Nephron (organoid): ENCODE measurements at regions not wholly inside any gene's neighbourhood (a gene's known extent, or its start where the extent isn't known, plus 50 kb on each side); places are given as distances from the start of the nearest gene placed in this dataset.
"Not testable (repeated sequence)": the region's sequence is repeated elsewhere in the genome, so short reads cannot be mapped to it uniquely, and the experiment has no call there.

Source experiments
- H3K27ac Mint-ChIP-seq, 3 experiments: 2 replicates each; pipeline ENCODE4 v1.8.0; 2020; ENCODE audit warnings: mixed read lengths in 3 of 3, mild to moderate bottlenecking in 2 of 3, moderate library complexity in 1 of 3
- H3K27me3 Mint-ChIP-seq: 2 replicates; pipeline ENCODE4 v1.8.0; 2021; ENCODE audit warnings: low read depth, mild to moderate bottlenecking, moderate library complexity, mixed read lengths
- H3K36me3 Mint-ChIP-seq: 2 replicates; pipeline ENCODE4 v1.8.0; 2020; ENCODE audit warnings: low read depth, mixed read lengths
- H3K4me1 Mint-ChIP-seq: 2 replicates; pipeline ENCODE4 v1.8.0; 2020; ENCODE audit warnings: mixed read lengths
- H3K4me3 Mint-ChIP-seq, 3 experiments: 2 replicates each; pipeline ENCODE4 v1.8.0; 2020; ENCODE audit warnings: mild to moderate bottlenecking in 3 of 3, mixed read lengths in 3 of 3, moderate library complexity in 2 of 3
- H3K9me3 Mint-ChIP-seq: 2 replicates; pipeline ENCODE4 v1.8.0; 2020; ENCODE audit warnings: mixed read lengths
- TF ChIP-seq, protein P1 (sequence below), 3 experiments: fragments of 200-600 bp; sonication (generic); IDR thresholded peaks; one replicate each; pipeline ENCODE4 v1.5.0; 2021; ENCODE audit warnings: antibody characterized with exemption in 3 of 3; ENCODE audit not compliant: unreplicated experiment in 3 of 3

DNA sequence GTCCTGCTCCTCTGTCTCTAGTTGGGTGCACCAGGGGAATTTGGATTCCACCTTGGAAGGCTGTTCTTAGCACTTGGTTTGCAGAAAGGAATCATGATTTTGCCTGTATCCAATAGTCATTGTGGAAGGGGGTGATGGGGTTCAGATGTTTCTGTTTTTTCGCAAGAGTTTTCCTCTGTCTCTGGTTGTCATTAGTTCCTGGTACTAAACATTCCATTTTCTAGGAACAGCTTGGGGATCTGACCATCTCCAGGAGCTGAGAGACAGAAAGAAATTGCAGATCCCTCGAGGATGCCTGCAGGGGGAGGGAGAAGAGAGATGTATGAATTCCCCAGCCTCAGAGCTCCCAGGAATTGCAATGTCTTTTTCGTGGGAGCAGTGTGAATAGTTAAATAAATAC lies 70.9 kb downstream of the CYTL1 start:
- no peaks in the 10 kb centered on the region for H3K4me1 Mint-ChIP-seq
- H3K9me3 Mint-ChIP-seq = peaks cover 4% of the 10 kb centered on the region
- H3K27ac Mint-ChIP-seq = no peak overlapping the region
- no peaks in the 10 kb centered on the region for H3K36me3 Mint-ChIP-seq
- TF ChIP-seq, protein P1, sequence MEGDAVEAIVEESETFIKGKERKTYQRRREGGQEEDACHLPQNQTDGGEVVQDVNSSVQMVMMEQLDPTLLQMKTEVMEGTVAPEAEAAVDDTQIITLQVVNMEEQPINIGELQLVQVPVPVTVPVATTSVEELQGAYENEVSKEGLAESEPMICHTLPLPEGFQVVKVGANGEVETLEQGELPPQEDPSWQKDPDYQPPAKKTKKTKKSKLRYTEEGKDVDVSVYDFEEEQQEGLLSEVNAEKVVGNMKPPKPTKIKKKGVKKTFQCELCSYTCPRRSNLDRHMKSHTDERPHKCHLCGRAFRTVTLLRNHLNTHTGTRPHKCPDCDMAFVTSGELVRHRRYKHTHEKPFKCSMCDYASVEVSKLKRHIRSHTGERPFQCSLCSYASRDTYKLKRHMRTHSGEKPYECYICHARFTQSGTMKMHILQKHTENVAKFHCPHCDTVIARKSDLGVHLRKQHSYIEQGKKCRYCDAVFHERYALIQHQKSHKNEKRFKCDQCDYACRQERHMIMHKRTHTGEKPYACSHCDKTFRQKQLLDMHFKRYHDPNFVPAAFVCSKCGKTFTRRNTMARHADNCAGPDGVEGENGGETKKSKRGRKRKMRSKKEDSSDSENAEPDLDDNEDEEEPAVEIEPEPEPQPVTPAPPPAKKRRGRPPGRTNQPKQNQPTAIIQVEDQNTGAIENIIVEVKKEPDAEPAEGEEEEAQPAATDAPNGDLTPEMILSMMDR (IDR thresholded peaks at IDR 0.05; ENCODE audit: unreplicated experiment in 3 of 3) = no peak
- peaks cover 16% of the 10 kb centered on the region for H3K27me3 Mint-ChIP-seq
- no peak overlapping the region for H3K4me3 Mint-ChIP-seq

DNA sequence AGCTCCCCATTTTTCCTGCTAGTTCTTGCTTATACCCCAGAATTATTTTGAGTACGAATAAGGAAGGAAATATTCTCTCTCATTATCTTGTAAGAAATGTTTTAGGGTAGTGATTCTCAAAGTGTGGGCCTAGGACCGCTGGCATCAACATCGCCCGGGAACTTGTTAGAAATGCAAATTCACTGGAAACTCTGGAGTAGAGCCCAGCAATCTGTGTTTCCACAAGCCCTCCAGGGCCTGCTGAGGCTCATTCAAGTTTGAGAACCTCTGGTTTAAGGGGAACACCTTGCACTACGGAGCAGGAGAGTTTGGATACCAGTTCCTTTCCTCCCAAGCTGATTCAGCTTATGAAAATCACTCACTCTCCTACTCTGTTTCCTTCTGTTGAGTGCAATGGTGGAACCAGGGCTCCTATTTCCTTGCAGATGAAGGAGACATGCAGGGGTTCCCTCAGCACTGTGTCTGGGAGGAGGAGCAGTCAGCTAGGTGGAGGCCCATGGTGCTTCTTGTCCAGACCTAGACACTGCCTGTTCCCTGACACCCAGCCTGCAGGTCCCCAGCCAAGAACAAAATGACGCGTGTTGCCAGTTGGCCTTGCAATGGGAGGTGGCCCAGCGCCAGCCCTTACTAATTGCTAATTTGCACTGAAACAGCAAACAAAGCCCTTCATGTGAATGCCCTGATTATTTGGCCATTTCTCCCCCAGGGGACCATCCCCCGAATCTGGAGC lies 68.5 kb downstream of the CYTL1 start:
- Mint-ChIP-seq H3K27ac (no peak overlapping the region), H3K4me3 (no peak overlapping the region), H3K36me3 (no peaks in the 10 kb centered on the region), H3K27me3 (peaks cover 10% of the 10 kb centered on the region), H3K4me1 (no peaks in the 10 kb centered on the region), H3K9me3 (no peaks in the 10 kb centered on the region)
- TF ChIP-seq, protein P1 (IDR thresholded peaks at IDR 0.05; ENCODE audit: unreplicated experiment in 3 of 3) = no peak

DNA sequence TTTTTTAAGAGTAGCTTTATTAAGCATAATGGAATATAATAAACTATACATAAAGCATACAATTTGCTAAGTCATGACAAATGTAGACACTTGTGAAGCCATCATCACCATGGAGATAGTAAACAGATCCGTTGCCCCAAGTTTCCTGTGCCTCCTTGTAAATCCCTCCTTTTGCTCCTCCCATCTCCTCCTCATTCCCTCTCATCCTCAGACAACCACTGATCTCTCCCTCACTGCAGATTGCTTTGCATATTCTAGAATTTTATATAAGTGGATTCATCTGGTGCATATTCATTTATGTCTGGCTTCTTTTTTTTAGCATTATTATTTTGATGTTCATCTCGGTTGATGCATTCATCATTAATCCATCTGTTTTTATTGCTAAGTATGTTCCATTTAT lies 67.0 kb downstream of the CYTL1 start:
- Mint-ChIP-seq H3K27me3 (peaks cover 4% of the 10 kb centered on the region), H3K4me3 (no peak overlapping the region), H3K27ac (no peak overlapping the region), H3K36me3 (no peaks in the 10 kb centered on the region), H3K9me3 (no peaks in the 10 kb centered on the region), H3K4me1 (no peaks in the 10 kb centered on the region)
- TF ChIP-seq, protein P1 (IDR thresholded peaks at IDR 0.05; ENCODE audit: unreplicated experiment in 3 of 3) = no peak

DNA sequence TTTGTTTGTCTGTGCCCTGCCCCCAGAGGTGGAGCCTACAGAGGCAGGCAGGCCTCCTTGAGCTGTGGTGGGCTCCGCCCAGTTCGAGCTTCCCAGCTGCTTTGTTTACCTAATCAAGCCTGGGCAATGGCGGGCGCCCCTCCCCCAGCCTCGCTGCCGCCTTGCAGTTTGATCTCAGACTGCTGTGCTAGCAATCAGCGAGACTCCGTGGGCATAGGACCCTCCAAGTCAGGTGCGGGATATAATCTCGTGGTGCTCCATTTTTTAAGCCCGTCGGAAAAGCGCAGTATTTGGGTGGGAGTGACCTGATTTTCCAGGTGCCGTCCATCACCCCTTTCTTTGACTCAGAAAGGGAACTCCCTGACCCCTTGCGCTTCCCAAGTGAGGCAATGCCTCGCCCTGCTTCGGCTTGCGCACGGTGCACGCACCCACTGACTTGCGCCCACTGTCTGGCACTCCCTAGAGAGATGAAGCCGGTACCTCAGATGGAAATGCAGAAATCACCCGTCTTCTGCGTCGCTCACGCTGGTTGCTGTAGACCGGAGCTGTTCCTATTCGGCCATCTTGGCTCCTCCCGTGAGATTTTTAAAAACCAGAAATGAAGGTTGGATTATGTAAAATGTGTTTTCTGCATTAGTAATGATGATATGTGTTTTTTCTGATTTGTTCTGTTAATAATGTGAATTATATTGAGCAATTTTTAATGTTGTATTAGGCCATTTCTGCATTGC lies 59.7 kb downstream of the CYTL1 start:
- H3K4me1 Mint-ChIP-seq, H3K36me3 Mint-ChIP-seq: not testable (repeated sequence)

DNA sequence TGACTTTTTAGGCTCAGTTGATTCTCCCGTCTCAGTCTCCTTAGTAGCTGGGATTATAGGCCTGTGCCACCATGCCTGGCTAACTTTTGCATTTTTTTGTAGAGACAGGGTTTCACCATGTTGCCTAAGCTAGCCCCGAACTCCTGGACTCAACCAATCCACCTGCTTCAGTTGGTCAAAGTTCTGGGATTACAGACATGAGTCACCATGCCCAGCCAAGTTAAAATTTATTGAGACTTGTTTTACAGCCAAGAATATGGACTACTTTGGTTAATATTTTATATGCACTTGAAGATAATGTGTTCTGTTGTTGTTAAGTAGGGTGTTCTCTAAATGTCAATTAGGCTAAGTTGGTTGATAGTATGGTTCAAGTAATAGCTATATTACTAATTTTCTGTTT lies 58.7 kb downstream of the CYTL1 start:
- peaks cover 36% of the 10 kb centered on the region for H3K9me3 Mint-ChIP-seq
- H3K4me1 Mint-ChIP-seq = no peaks in the 10 kb centered on the region
- no peak overlapping the region for H3K4me3 Mint-ChIP-seq
- H3K27me3 Mint-ChIP-seq = no peaks in the 10 kb centered on the region
- TF ChIP-seq, protein P1 (IDR thresholded peaks at IDR 0.05; ENCODE audit: unreplicated experiment in 3 of 3) = no peak
- H3K27ac Mint-ChIP-seq = no peak overlapping the region
- H3K36me3 Mint-ChIP-seq = no peaks in the 10 kb centered on the region

More for the DNA sequence above, 59.7 kb downstream of the CYTL1 start:
- H3K4me3 Mint-ChIP-seq, H3K27me3 Mint-ChIP-seq, H3K27ac Mint-ChIP-seq: not testable (repeated sequence)
- peaks cover 34% of the 10 kb centered on the region for H3K9me3 Mint-ChIP-seq

DNA sequence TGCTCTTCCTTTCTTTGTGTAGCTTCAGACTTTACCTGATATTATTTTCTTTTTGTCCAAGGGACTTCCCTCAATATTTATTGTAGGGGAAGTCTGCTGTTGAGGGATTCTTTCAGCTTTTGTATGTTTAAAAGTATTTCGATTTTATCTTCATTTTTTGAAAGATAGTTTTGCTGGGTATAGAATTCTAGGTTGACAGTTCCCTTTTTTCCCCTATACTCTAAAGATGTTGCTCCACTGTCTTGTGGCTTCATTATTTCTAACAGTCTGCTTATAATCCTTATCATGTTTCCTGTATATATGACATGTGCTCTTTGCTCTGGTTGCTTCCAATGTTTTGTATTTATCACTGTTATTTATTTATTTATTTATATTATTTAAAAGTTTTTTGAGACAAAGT lies 57.3 kb downstream of the CYTL1 start:
- Mint-ChIP-seq H3K9me3 (peaks cover 36% of the 10 kb centered on the region), H3K27me3 (no peaks in the 10 kb centered on the region), H3K27ac (no peak overlapping the region), H3K36me3 (no peaks in the 10 kb centered on the region), H3K4me3 (no peak overlapping the region), H3K4me1 (no peaks in the 10 kb centered on the region)
- TF ChIP-seq, protein P1 (IDR thresholded peaks at IDR 0.05; ENCODE audit: unreplicated experiment in 3 of 3) = no peak
